Fibroblast of lung (primary cell): ENCODE measurements at regions not wholly inside any gene's neighbourhood (a gene's known extent, or its start where the extent isn't known, plus 50 kb on each side); places are given as distances from the start of the nearest gene placed in this dataset.

Experiments used
- CTCF ChIP-seq, 2 donors: IDR thresholded peaks in 1 of 2; conservative IDR thresholded peaks in 1 of 2; 1 replicate in 1 of 2; 2 replicates in 1 of 2; pipeline ENCODE4 v1.5.1; 2011 to 2012; ENCODE audit warnings: low read length in 2 of 2, control low read depth in 1 of 2, inconsistent platforms in 1 of 2, low read depth in 1 of 2, mild to moderate bottlenecking in 1 of 2
- EZH2 ChIP-seq: IDR thresholded peaks from 2 replicates; pipeline ENCODE4 v1.5.1; 2012; ENCODE audit warnings: low read length, control low read depth, mild to moderate bottlenecking; ENCODE audit errors: missing control alignments

- no peak for TF ChIP-seq CTCF (conservative IDR thresholded peaks at IDR 0.05 in 1 of 2, IDR thresholded peaks at IDR 0.05 in 1 of 2; ENCODE audit: low read depth in 1 of 2, low read length in 2 of 2)
- no peak for TF ChIP-seq EZH2
Observed at GRCh38 chr3:16092923-16093322, 81.6 kb upstream of the GALNT15 start.
